Spinal cord (tissue), 9 donors: ENCODE measurements at regions not wholly inside any gene's neighbourhood (a gene's known extent, or its start where the extent isn't known, plus 50 kb on each side); places are given as distances from the start of the nearest gene placed in this dataset.

Experiments used
- DNase-seq, 6 donors: peaks; one replicate each; pipeline versions ENCODE4 v3.0.0 to v3.0.0-alpha.2; 2013 to 2015; ENCODE audit warnings: low spot score in 6 of 6, low read depth in 4 of 6
- H3K27ac ChIP-seq: one replicate; pipeline ENCODE4 v1.5.1; 2013; ENCODE audit warnings: low read depth, low read length, control low read depth
- H3K27me3 ChIP-seq: one replicate; pipeline ENCODE4 v1.6.1; 2013; ENCODE audit warnings: low read length; ENCODE audit not compliant: control insufficient read depth, insufficient read depth
- H3K36me3 ChIP-seq: one replicate; pipeline ENCODE4 v1.6.1; 2013; ENCODE audit warnings: low read length; ENCODE audit not compliant: control insufficient read depth, insufficient read depth
- H3K4me1 ChIP-seq: one replicate; pipeline ENCODE4 v1.6.1; 2013; ENCODE audit warnings: low read length; ENCODE audit not compliant: control insufficient read depth, insufficient read depth
- H3K4me3 ChIP-seq: one replicate; pipeline ENCODE4 v1.5.1; 2013; ENCODE audit warnings: low read depth, low read length, control low read depth
- H3K9me3 ChIP-seq: one replicate; pipeline ENCODE4 v1.6.1; 2013; ENCODE audit warnings: low read length; ENCODE audit not compliant: control insufficient read depth, insufficient read depth
- WGBS: methylation state at CpG from one replicate; pipeline ENCODE4 v1.1.5; 2013; ENCODE audit warnings: missing lambda C conversion rate; ENCODE audit not compliant: insufficient coverage; 5-methylcytosine and 5-hydroxymethylcytosine counted together
- donor health status: healthy.

GRCh38 chr13:112186091-112186490 is 119.1 kb downstream of the SOX1 start:
- Histone ChIP-seq H3K27ac (no peak overlapping the region), H3K9me3 (no peaks in the 10 kb centered on the region), H3K4me1 (peaks cover 14% of the 10 kb centered on the region), H3K27me3 (no peaks in the 10 kb centered on the region), H3K36me3 (no peaks in the 10 kb centered on the region), H3K4me3 (no peak overlapping the region)
- WGBS, result 94% methylated on average over 5 of the region's 6 CpGs
- no peak for DNase-seq

- no peak for DNase-seq
- H3K36me3 ChIP-seq, result no peaks in the 10 kb centered on the region
Observed at GRCh38 chr13:112187527-112188297, 120.8 kb downstream of the SOX1 start.

GRCh38 chr13:112188298-112188610 is 121.3 kb downstream of the SOX1 start:
- DNase-seq, result no peak
- WGBS, result 93% methylated on average over 6 of the region's 6 CpGs

More at GRCh38 chr13:112187527-112188297, 120.8 kb downstream of the SOX1 start:
- no peaks in the 10 kb centered on the region for H3K27me3 ChIP-seq
- no peak overlapping the region for H3K4me3 ChIP-seq
- H3K27ac ChIP-seq, result no peak overlapping the region
- peaks cover 9% of the 10 kb centered on the region for H3K4me1 ChIP-seq
- WGBS, result 98% methylated on average over 15 of the region's 18 CpGs
- no peaks in the 10 kb centered on the region for H3K9me3 ChIP-seq

GRCh38 chr13:112193463-112194166 is 126.7 kb downstream of the SOX1 start:
- WGBS, result 96% methylated on average over 13 of the region's 15 CpGs
- Histone ChIP-seq H3K27me3 (no peaks in the 10 kb centered on the region), H3K9me3 (no peaks in the 10 kb centered on the region), H3K36me3 (no peaks in the 10 kb centered on the region), H3K4me1 (no peaks in the 10 kb centered on the region), H3K4me3 (no peak overlapping the region), H3K27ac (no peak overlapping the region)
- DNase-seq, result no peak

More at GRCh38 chr13:112188298-112188610, 121.3 kb downstream of the SOX1 start:
- H3K27me3 ChIP-seq, result no peaks in the 10 kb centered on the region
- no peaks in the 10 kb centered on the region for H3K36me3 ChIP-seq
- H3K4me1 ChIP-seq, result peaks cover 9% of the 10 kb centered on the region
- no peaks in the 10 kb centered on the region for H3K9me3 ChIP-seq
- H3K27ac ChIP-seq, result no peak overlapping the region
- H3K4me3 ChIP-seq, result no peak overlapping the region

- DNase-seq, result no peak
- no peaks in the 10 kb centered on the region for H3K27me3 ChIP-seq
- H3K4me3 ChIP-seq, result no peak overlapping the region
- WGBS, result 80% methylated on average over 22 of the region's 22 CpGs
- no peaks in the 10 kb centered on the region for H3K36me3 ChIP-seq
- no peak overlapping the region for H3K27ac ChIP-seq
- no peaks in the 10 kb centered on the region for H3K4me1 ChIP-seq
- H3K9me3 ChIP-seq, result no peaks in the 10 kb centered on the region
Observed at GRCh38 chr13:112194167-112194530, 127.2 kb downstream of the SOX1 start.

GRCh38 chr13:112194579-112194978 is 127.6 kb downstream of the SOX1 start:
- Histone ChIP-seq H3K36me3 (no peaks in the 10 kb centered on the region), H3K27me3 (no peaks in the 10 kb centered on the region), H3K4me1 (no peaks in the 10 kb centered on the region), H3K27ac (no peak overlapping the region), H3K9me3 (no peaks in the 10 kb centered on the region), H3K4me3 (no peak overlapping the region)
- WGBS, result 66% methylated on average over 31 of the region's 31 CpGs
- no peak for DNase-seq

GRCh38 chr13:112198396-112199010 is 131.6 kb downstream of the SOX1 start:
- H3K4me1 ChIP-seq, result peaks cover 7% of the 10 kb centered on the region
- WGBS, result 87% methylated on average over 12 of the region's 17 CpGs
- H3K27me3 ChIP-seq, result peaks cover 6% of the 10 kb centered on the region
- no peak for DNase-seq
- H3K4me3 ChIP-seq, result no peak overlapping the region
- H3K27ac ChIP-seq, result no peak overlapping the region
- no peaks in the 10 kb centered on the region for H3K36me3 ChIP-seq
- H3K9me3 ChIP-seq, result no peaks in the 10 kb centered on the region

- no peak overlapping the region for H3K27ac ChIP-seq
- peaks cover 19% of the 10 kb centered on the region for H3K4me1 ChIP-seq
- peaks cover 17% of the 10 kb centered on the region for H3K27me3 ChIP-seq
- 93% methylated on average over 6 of the region's 10 CpGs for WGBS
- no peaks in the 10 kb centered on the region for H3K36me3 ChIP-seq
- no peak for DNase-seq
- no peak overlapping the region for H3K4me3 ChIP-seq
- no peaks in the 10 kb centered on the region for H3K9me3 ChIP-seq
Observed at GRCh38 chr13:112200200-112200599, 133.3 kb downstream of the SOX1 start.

- 95% methylated on average over 17 of the region's 19 CpGs for WGBS
- H3K27ac ChIP-seq, result no peak overlapping the region
- H3K27me3 ChIP-seq, result peaks cover 30% of the 10 kb centered on the region
- DNase-seq, result no peak
- no peaks in the 10 kb centered on the region for H3K9me3 ChIP-seq
- no peak overlapping the region for H3K4me3 ChIP-seq
- H3K36me3 ChIP-seq, result no peaks in the 10 kb centered on the region
- peaks cover 22% of the 10 kb centered on the region for H3K4me1 ChIP-seq
Observed at GRCh38 chr13:112202266-112202665, 135.3 kb downstream of the SOX1 start.
